GM18508 (cell line): ENCODE measurements at regions not wholly inside any gene's neighbourhood (a gene's known extent, or its start where the extent isn't known, plus 50 kb on each side); places are given as distances from the start of the nearest gene placed in this dataset.

Experiments
- ATAC-seq: cut with Tn5 transposase; IDR thresholded peaks from one replicate; pipeline ENCODE4 v1.9.1; 2021; ENCODE audit warnings: moderate number of reproducible peaks; ENCODE audit not compliant: insufficient read depth, unreplicated experiment

DNA sequence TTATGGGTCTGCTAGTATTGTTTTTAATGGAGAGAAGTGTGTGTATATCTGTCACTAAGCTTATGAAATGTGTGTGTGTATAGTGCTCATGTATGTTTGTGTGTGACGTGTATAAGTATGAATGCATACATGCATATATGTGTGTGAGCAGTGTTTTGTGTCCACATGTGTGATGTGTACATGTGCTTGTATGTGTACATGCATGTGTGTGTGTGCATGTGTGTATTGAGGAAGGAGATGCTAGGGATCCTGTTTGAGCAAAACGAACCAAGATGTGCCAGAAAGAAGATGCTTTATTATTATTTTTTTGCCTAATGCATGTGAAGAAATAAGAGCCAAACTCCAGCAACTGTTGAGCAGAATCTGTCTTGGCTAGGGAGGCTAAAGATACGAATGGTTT is 301.3 kb upstream of the SKOR2 start:
- ATAC-seq = no peak

DNA sequence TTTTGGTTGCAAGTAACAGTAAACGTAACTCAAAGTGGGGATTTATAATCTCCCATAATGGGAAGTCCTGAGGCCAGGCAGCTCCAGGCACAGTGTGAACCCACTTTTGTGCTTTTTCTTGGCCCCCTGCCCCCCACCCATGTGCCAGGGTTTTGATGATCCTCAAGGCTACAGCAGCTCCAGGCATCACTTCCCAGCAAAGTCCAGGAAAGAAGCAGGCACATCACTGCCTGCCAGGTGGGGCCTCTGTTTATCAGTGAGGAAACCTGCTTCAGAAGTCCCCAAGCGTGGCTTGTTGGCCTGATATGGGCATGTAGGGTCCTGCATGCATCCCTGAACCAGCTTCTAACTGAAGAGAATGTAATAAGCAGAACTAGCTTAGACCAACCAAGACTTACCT is 299.2 kb upstream of the SKOR2 start:
- ATAC-seq = no peak

DNA sequence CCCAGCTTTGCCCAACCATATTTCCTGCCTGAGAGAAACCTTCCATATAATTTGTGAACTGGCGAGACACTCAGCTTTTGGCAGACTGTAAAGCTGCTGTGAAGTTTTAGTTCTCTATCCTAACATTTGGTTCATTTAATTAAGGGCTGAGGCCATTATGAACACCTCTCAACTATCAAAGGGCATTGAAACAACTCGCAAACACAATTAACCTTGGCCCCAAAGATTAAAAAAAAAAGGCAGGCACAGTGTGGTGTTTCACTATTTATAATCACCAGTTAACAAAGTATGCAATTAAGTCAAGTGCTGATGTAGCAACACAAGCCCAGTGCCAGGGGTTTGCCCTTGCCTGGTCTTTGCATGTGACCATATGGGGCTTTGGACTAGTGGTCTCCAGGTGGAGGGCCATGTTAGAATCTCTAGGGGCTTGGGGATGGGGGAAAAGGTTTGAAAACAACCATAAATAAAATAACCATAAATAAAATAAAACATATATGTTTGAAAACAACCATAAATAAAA is 297.6 kb upstream of the SKOR2 start:
- ATAC-seq = no peak

DNA sequence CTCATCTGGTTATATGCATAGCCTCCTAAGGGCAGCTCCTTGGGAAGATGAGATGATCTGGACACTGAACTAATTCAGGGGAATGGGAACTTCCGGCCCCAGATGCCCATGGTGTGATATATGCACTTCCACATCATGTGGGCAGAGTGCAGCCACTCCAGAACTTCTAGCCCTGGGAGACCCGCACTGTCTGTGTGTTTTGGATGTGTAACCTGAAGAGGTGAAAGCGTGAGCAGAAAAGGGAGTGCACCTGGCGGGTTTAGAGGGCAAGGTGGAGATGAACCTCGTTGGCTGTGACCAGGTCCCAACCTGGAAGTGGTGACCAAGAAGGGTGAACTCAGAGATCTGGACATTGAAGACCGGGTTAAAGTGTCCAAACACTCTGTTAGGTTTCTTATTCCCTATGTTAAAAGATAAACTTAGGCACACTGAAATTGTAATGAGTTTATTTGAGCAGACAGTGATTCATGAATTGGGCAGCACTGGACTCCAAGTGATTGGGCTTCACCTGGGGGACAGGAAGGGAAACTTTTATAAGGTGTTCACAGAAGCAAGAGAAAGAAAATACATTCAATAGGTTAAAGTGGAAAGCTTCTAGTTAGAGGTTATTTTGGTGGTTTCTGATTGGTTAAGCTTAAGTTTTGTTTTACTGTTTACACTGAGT is 296.2 kb upstream of the SKOR2 start:
- ATAC-seq = no peak

DNA sequence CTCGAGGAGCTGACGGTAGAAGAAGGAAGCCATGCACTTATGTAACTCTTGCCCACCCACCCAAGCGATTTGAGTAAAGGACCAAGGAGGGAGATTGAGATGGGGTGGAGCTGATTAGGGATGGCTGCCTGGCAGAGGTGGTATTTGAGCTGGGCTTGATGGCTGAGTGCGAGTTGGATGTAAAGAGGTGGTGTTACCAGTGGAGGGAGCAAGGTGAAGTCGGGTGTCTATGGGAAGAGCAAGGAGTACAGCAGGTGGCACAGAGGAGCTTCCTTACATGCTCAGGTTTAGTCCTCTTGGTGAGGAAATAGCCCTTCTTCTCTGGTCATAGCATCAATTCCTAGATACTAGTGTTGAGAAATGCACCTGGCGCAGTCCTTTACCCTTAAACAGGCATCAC is 294.2 kb upstream of the SKOR2 start:
- no peak for ATAC-seq

DNA sequence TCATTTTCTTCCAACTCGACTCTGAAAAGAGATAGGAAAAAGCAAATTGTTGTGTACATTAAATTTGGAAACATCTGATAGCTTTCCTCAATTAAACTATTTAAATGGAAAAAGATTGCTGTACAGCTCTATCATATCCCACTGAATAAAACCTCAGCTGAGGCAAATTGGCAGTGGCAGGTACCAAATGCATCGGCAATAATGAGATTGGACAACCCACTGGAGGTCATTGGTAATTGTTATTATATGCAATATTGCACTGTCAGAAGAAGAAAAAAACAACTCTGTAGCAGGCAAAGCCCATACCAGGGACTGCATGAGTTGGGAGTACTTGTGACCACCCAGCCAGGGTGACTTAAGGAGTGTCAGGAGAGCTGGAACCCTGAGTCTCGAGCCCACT is 291.6 kb upstream of the SKOR2 start:
- no peak for ATAC-seq

DNA sequence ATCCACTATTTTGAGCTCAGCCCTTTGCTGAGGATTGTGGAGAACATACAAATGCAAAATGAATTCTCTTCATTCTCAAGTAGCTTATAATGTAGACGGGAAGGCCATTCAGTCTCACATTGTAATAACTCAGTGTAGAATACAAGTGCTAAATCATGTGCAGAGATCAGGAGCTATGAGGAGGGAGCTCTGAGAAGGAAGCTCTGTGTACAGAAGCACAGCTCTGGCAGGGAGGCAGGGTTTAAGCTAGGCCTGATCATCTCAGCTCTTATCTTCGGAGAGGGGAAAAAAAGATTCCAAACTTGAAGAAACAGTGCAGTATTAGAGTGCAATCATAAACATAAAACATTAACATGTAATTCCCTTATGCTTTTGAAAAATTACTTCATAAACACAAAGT is 291.1 kb upstream of the SKOR2 start:
- ATAC-seq = no peak

DNA sequence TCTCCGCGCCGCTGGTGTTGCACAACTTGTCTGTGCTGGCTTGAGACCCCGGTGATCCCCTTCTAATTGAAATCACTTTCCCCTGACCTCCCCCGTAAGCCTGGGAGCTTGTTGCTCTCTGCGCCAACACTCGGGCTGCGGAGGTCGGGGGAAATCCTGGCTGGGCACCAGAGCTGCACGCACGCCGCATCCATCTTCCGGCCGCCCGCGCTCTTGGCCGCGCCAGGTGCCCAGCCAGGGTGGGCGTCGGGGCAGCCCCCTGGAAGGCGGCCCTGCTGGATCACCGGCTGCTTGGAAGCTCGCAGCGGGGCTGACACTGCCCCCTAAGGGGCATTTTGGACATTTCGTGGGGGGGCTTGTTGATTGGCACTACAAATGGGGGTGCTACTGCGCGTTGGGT is 280.3 kb upstream of the SKOR2 start:
- ATAC-seq = no peak

DNA sequence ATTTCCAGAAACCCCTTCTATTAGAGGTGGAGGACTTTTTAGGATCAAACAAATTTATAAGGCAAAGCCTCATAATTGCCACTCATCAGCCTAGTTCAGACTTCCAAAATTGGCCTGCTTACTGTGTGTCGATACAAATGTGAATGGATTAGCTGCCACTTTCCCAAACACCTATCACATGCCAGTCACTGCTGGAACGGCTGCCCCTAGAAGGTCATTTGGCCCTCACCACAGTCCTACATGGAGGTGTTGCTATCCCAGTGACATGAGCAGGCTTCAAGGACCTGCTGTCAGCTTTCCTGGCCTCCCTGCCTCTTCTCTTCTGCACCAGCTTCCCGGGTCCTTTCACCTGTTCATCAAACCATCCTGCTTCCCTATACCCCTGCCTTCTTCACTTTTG is 279.2 kb upstream of the SKOR2 start:
- ATAC-seq = no peak

DNA sequence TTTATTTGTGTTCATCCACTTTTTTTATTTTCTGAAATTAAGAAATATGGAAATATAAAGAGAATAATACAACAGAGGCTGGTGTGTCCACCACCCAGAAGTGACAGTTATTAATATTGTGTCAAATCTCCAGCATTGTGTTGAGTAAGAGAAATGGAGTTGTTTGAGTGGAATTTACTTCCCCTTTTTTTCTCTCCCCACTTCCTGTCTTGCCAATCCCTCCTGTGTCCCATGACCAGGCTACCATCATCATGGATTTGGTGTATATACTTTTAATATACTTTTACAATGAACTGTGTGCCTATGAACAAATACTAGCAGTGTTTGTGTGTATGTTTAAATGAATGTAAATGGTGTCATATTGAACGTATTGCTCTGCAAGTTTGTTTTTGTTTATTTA is 276.9 kb upstream of the SKOR2 start:
- ATAC-seq = no peak

DNA sequence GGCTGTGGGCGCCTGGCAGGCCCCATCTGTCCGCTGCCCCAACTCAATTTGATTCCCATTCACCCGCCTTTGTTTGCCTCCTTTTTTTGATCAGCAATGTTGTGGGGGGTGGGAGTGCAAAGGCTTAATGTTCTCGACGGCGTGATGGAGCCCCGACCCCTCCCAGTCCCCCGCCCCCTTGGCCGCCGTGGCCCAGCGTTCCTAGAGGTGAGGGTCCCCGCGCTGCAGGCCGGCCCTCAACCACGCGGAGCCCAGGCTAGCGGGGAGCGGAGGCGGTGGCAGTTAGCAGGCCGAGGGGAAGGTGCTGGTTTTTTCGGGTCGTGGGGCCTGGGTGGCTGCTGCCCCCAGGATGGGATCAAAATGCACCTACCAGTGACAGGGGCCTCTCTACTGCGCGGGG is 274.7 kb upstream of the SKOR2 start:
- no peak for ATAC-seq

DNA sequence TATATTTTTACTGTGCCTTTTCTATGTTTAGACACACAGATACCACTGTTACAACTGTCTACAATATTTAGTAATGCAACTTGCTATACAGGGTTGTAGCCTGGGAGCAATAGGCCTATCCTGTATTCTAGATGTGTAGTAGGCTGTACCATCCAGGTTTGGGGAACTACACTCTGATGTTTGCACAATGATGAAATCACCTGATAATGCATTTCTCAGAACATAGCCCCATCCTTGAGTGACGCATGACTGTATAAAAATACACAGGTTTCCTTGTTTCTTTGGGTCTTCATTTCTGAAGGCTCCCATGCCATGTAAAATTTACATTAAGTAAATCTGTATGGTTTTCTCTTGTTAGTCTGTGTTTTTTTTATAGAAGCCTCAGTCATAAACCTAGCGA is 270.9 kb upstream of the SKOR2 start:
- ATAC-seq = no peak

DNA sequence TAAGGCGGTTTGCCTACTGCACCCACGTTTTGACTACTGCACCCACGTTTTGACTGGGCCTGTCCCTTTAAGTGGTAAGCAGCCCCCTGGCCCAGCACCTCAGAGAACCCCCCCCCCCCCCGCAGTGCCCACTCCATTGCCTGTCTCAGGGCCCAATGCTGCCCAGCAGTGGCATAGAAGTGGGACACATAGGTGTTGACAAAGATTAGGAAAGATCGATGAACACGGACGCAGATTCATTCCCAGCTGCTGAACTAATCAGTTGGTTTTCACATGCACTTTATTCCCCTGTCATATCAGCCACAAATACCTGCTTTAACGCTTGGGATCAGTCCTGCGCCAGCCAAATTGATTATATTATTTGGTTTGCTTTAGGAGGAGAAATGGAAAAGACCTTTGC is 268.8 kb upstream of the SKOR2 start:
- ATAC-seq = no peak

DNA sequence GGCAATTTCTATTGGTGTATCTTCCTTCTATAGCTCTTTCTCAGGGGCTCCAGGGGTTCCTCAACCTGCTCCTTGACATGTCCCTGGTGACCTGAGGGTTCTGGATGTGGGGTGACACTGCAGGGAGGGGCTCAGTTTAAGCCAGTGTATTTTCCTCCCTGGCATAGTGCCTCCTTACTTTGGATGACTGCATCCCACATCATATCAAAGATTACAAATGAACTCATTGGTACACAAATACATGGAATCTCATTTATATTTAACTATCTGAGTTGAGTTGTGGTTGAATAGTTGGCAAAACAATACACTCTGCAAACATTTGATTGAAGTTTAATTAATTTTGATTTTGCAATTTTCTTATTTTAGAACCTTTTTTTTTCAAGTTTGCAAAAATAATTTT is 268.2 kb upstream of the SKOR2 start:
- no peak for ATAC-seq

DNA sequence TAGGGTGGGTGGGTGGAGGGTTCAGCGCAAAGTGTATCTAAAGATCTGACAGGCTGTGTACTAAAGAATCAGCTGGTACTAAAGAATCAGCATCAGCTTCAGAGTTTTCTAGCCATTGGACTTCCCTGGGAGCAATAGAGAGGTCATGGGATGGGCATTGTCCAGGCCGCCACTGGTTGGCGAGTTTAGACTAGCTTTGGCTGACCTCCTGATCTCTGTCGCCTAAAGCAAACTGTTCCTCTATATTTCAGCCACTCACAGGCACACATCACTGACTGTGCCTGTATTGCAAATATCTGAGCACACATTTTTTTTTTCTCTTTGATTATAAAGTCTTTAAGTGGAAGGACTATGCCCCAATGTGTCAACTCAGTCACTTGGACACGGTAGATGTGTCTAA is 267.8 kb upstream of the SKOR2 start:
- no peak for ATAC-seq

DNA sequence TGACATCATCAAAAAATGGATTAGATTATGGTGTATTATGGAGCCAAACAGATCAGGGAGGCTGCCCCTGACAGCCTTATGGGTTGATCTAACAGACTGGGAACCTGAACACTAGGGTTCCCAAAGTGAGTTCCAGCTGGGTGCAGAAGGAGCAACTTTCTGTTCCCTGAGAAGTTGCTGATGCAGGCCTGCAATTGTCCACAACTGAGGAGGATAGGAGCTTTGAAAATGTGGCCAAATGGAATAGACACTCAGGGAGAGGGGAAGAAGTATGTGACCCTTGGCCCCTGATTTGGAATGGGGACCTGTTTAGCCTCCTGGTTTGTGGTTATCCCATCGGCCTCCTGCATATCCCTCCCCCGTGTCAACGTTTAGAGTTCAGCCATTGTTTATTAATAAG is 262.2 kb upstream of the SKOR2 start:
- no peak for ATAC-seq

DNA sequence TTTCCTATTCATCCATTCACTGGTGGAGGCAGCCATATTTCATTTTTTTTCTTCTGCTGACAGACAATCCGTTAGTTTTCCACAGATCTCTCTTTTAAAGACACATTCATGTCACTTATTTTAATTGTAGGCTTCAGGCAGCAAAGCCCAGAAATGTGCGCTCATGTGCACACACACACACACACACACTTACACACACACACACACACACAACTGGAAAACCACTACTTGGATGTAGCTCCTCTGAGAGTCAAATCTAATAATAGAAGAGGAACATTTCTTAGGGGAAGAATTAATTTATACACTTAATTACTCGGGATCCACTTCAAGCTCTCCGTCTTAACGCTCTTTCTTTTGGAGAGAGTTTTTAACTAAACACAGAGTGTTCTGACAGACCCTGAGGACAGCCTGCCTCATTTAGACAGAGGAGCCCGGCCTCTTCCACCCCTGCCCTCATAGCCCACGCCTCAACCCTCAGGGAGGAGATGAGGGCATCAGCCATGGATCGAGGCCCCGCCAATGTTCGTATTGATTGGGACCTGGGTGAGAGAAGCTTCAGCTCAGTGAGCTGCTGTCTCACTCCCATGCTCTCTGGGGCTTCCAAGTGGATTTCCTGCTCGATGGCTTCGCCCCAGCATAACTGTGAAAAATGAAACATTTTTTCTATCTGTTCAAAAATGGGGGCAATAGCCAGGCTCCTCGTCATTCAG is 261.4 kb upstream of the SKOR2 start:
- no peak for ATAC-seq

DNA sequence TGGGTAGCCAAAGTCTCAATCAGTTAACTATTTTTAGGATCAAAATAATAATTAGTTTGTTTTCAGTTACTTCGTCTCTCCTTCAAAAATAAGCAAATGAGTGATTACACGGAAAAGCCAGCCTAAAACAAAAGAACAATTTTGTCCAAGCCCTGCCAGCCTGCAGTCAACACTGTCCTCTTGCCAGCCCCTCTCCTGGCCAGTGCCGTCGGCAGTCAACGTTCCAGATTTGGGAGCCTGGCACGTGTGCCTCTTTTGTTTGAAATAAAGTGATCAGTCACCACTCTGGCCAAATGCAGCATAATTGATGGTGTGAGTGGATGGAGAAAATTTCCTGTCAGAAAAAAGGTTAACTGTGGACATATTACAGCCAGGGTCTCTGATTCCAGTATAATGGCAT is 260.6 kb upstream of the SKOR2 start:
- no peak for ATAC-seq

DNA sequence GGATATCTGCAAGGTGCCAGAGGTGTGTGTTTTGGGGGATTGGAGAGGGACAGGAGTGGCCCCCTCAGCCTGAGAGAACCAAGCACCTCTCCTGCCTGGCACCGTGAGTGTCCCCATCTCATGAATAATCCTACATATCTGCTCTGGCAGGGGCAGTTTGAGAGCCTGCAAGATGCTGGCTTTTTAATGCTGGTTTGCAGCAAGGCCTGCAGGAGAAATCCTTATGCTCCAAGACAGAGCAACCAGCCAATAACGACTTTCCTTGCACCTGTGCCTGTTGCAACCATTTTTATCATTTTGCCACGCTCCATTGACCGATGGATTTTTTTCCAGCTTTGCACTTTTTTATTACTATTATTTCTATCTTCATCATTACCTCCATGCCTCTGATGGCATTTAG is 259.4 kb upstream of the SKOR2 start:
- ATAC-seq = no peak

DNA sequence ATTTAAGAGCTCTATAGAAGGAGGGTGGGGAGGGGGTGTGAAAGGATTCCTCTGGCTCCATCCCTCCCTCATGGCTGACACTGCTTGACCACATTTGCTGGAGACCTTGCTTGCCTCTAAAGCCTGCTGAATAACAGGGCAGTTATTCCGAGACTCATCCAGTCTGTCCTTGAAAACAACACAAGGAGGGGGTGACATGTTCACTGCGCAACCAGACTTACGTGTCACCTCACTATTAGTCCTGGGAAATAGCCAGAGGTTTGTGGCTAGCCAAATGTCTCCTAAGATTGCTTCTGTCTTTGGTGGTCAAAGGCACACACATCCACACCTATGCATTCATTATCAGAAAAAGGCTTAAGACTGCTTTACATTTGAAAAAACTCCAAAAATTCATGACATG is 256.2 kb upstream of the SKOR2 start:
- no peak for ATAC-seq

DNA sequence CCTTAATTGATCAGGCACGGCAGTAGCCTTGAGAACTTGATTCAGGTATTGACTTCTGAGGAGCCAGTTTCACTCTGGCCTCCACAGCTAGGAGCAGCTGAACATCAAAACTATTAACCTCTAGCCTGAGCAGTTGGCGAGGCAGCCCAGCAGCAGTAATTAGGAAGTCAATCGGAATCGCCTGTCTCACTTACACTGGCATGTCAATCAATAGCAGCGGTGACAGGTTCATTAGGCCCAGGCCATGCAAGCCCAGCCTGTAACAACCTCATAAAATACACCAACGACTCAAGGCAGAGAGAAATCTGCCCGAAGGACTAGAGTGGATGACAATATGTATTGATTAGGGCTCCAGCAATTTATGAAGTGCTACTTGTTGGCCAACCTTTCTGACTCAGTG is 255.4 kb upstream of the SKOR2 start:
- ATAC-seq = no peak

DNA sequence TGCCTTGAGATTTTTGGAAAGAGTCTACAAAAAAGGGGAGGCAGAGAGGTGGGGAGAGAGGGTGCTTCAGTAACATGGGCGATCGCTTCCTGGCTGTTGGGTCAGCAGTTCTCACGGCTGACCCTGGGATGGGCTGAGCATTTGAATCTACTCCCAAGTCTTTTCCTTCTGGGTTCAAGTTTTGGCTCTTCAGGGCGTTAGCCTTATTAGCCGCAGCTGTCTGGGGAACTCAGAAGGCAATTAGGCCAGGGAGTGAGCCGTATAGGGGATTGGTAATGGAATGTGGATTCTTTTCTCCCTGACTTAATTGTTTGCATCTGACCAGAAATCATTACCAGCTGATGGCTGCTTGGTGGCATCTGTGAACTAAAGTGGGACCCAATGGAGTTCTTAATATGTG is 250.5 kb upstream of the SKOR2 start:
- no peak for ATAC-seq
